NB4 (cell line): ENCODE measurements at regions not wholly inside any gene's neighbourhood (a gene's known extent, or its start where the extent isn't known, plus 50 kb on each side); places are given as distances from the start of the nearest gene placed in this dataset.

Source experiments
- CTCF ChIP-seq: IDR thresholded peaks from one replicate; pipeline ENCODE4 v1.5.1; 2012; ENCODE audit warnings: low read depth, low read length
- MAX ChIP-seq: IDR thresholded peaks from 2 replicates; pipeline ENCODE4 v1.6.1; 2011; ENCODE audit warnings: low read depth, low read length
- POLR2A ChIP-seq: IDR thresholded peaks from 2 replicates; pipeline ENCODE4 v1.6.1; 2011; ENCODE audit warnings: mild to moderate bottlenecking; ENCODE audit not compliant: insufficient read length; ENCODE audit errors: extremely low read depth

GRCh38 chrX:113996781-113997180 is 587.1 kb upstream of the HTR2C start:
- TF ChIP-seq CTCF: no peak
- TF ChIP-seq MAX: no peak
- no peak for TF ChIP-seq POLR2A
